ENCODE measurements at regions not wholly inside any gene's neighbourhood (a gene's known extent, or its start where the extent isn't known, plus 50 kb on each side); places are given as distances from the start of the nearest gene placed in this dataset.
"Not testable (repeated sequence)": the region's sequence is repeated elsewhere in the genome, so short reads cannot be mapped to it uniquely, and the experiment has no call there.

GRCh38 chr4:100022792-100023222 lies 72.7 kb upstream of the H2AZ1 start:
- DNase-seq: no peak

DNA sequence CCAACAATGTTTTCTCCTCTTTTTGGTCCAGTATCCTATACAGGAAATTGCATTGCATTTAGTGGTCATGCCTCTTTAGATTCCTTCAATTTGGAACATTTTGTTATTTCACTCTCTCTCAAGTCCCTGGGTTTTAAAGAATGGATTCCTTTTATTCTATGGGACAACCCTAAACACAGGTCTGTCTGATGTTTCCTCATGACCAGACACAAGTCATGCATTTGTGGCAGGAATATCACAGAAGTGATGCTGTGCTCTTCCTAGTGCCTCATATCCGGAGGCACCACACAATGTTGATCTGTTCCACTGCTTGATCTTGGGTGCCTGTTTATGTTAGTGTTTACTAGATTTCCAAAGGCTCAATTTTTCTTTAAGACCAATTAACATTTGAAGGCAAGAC lies 69.7 kb upstream of the H2AZ1 start:
- no peak for DNase-seq

GRCh38 chr4:100017637-100018310 lies 67.7 kb upstream of the H2AZ1 start:
- DNase-seq: no peak

DNA sequence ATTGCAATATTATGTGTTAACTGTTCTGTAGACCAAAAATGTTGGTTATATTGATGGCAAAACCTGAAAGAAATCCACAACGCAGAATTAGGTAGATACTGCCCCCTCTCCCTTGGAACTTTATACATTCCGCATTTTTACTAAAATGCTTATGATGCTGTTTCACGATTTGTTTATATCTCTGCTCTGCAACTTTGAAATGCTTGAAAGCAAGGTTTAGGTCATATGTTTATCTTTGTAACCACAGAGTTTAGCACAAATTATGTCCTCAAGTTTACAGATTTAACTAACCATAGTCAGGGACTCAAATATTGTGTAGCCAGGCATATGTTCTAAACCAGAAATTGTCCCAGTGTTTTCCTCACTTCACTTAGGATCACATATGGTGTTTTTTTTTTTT lies 66.1 kb upstream of the H2AZ1 start:
- DNase-seq: no peak

GRCh38 chr4:100014616-100015015 lies 64.5 kb upstream of the H2AZ1 start:
- DNase-seq: no peak

DNA sequence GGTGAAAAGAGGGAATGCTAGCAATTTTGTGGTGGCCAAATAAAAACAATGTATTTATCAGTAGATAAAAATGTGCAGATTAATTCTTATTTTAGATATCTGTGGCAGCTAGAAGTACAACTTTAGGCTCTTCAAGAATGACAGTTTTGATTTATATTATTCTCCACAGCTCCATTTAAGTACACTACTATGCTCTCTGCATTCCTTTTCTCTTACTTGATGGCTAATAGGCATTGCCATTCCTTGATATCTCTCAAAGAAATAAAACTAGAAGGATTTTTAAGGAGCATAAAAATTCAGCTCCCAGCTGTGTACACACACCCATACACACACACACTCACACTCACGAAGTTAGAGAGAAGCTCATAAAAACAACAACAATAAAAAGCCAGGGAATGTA lies 59.4 kb upstream of the H2AZ1 start:
- DNase-seq: no peak

DNA sequence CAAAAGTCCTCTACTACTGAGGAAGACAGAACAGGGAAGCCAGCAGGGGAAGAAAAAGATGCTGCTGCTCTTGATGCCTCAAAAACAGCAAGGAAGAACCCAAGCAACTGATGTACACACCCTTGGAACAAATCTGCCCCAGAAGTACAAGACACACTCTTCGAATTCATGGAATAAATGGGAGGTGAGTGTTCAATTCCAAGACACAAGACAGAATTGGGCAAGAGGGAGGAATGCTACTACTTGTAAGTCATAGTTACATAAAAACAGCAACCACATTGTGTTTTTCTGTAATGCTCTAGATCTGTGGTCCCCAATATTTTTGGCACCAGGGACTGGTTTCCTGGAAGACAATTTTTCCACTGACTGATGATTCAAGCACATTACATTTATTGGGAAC lies 58.0 kb upstream of the H2AZ1 start:
- DNase-seq: no peak

DNA sequence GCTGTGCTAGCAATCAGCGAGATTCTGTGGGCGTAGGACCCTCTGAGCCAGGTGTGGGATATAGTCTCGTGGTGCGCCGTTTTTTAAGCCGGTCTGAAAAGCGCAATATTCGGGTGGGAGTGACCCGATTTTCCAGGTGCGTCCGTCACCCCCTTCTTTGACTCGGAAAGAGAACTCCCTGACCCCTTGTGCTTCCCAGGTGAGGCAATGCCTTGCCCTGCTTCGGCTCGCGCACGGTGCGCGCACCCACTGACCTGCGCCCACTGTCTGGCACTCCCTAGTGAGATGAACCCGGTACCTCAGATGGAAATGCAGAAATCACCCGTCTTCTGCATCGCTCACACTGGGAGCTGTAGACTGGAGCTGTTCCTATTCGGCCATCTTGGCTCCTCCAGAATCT lies 56.1 kb upstream of the H2AZ1 start:
- DNase-seq: not testable (repeated sequence)

Data from RPMI8226 (cell line).